ENCODE measurements at regions not wholly inside any gene's neighbourhood (a gene's known extent, or its start where the extent isn't known, plus 50 kb on each side); places are given as distances from the start of the nearest gene placed in this dataset.

DNA sequence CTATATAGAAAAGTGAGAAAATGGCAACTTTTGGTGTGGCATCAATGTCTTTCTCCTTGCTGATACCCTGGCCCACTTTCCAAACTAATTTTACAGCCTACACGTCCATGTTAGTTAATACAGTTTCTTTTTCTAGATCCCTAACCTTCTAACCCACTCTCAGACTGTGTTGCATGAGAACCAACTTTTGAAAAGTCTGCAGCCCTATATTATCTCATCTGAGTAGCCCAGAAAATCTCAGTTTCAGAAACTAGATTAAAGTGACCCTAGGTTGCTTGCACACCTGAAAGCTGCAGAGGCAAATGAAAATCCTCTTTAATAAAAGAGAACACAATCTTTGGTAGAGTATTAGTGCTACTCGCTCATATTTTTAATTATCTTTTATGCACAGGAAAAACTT, 371.6 kb upstream of the EMCN start:
- intact Hi-C loops (cut with micrococcal nuclease; ENCODE audit: unreplicated experiment), result no loop called here

DNA sequence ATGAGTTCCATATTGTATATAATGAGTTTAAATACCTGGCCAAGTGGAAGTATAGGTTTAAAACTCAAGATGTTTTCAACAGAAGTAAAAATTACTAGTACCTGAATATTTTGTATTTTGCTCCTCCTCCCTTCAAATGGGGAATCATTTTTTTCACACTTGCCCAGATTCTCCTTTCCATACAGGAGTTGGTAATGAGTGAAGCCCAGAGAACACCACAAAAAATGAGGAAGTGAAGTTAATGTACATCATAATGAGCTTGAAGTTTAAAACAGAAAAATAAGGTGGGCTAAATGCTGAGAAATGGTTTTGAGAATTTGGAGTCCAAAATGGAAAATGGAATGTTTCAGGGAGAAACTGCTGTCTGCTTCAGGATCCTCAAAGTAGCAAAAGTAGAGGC, 364.8 kb upstream of the EMCN start:
- no TSS peak for BruUV-seq (replicated peaks)

More for the DNA sequence above, 371.6 kb upstream of the EMCN start:
- ChIA-PET CTCF (no interaction called here), POLR2A (no interaction called here)
- peaks cover 24% of the 10 kb centered on the region for H3K9me3 Mint-ChIP-seq (ENCODE audit: unreplicated experiment)
- no peak overlapping the region for H3K27ac Mint-ChIP-seq (ENCODE audit: unreplicated experiment)
- Histone ChIP-seq H3K36me3 (ENCODE audit: control insufficient read depth, insufficient read depth, low read length) (no peaks in the 10 kb centered on the region), H3K4me1 (no peaks in the 10 kb centered on the region), H3K9me3 (no peaks in the 10 kb centered on the region), H3K4me3 (ENCODE audit: low read depth, low read length) (no peak overlapping the region), H3K27me3 (replicated peaks; ENCODE audit: control insufficient read depth, insufficient read depth, low read length) (no peaks in the 10 kb centered on the region)
- no peaks in the 10 kb centered on the region for H3K4me1 Mint-ChIP-seq (ENCODE audit: low read depth, unreplicated experiment)
- no peaks in the 10 kb centered on the region for H3K27me3 Mint-ChIP-seq (ENCODE audit: insufficient read depth, unreplicated experiment)
- no peak overlapping the region for H3K4me3 Mint-ChIP-seq (ENCODE audit: unreplicated experiment)
- no peaks in the 10 kb centered on the region for H3K36me3 Mint-ChIP-seq (ENCODE audit: insufficient read depth, unreplicated experiment)
- no peak for TF ChIP-seq CTCF (IDR thresholded peaks at IDR 0.05; ENCODE audit: insufficient read depth in 1 of 2, low read depth in 1 of 2, low read length in 1 of 2, severe bottlenecking in 1 of 2, unreplicated experiment in 1 of 2)
- no peak for DNase-seq
- BruUV-seq (replicated peaks), result no TSS peak

GRCh38 chr4:100881283-100881682, 363.5 kb upstream of the EMCN start:
- POLR2A ChIA-PET, result no interaction called here

More for the DNA sequence above, 364.8 kb upstream of the EMCN start:
- no peaks in the 10 kb centered on the region for H3K27me3 ChIP-seq (replicated peaks; ENCODE audit: control insufficient read depth, insufficient read depth, low read length)
- peaks cover 24% of the 10 kb centered on the region for H3K9me3 Mint-ChIP-seq (ENCODE audit: unreplicated experiment)
- H3K36me3 Mint-ChIP-seq (ENCODE audit: insufficient read depth, unreplicated experiment), result no peaks in the 10 kb centered on the region
- DNase-seq, result no peak
- H3K4me3 Mint-ChIP-seq (ENCODE audit: unreplicated experiment), result no peak overlapping the region
- no peak overlapping the region for H3K4me3 ChIP-seq (ENCODE audit: low read depth, low read length)
- H3K9me3 ChIP-seq, result no peaks in the 10 kb centered on the region
- H3K27ac Mint-ChIP-seq (ENCODE audit: unreplicated experiment), result no peak overlapping the region
- no peaks in the 10 kb centered on the region for H3K4me1 ChIP-seq
- TF ChIP-seq CTCF (IDR thresholded peaks at IDR 0.05; ENCODE audit: insufficient read depth in 1 of 2, low read depth in 1 of 2, low read length in 1 of 2, severe bottlenecking in 1 of 2, unreplicated experiment in 1 of 2), result no peak
- H3K4me1 Mint-ChIP-seq (ENCODE audit: low read depth, unreplicated experiment), result peaks cover 6% of the 10 kb centered on the region
- intact Hi-C loops (cut with micrococcal nuclease; ENCODE audit: unreplicated experiment), result no loop called here
- H3K27me3 Mint-ChIP-seq (ENCODE audit: insufficient read depth, unreplicated experiment), result no peaks in the 10 kb centered on the region
- no peaks in the 10 kb centered on the region for H3K36me3 ChIP-seq (ENCODE audit: control insufficient read depth, insufficient read depth, low read length)
- POLR2A ChIA-PET, result no interaction called here
- CTCF ChIA-PET, result no interaction called here

More at GRCh38 chr4:100881283-100881682, 363.5 kb upstream of the EMCN start:
- no peaks in the 10 kb centered on the region for H3K27me3 Mint-ChIP-seq (ENCODE audit: insufficient read depth, unreplicated experiment)
- Histone ChIP-seq H3K4me3 (ENCODE audit: low read depth, low read length) (no peak overlapping the region), H3K9me3 (no peaks in the 10 kb centered on the region), H3K27me3 (replicated peaks; ENCODE audit: control insufficient read depth, insufficient read depth, low read length) (no peaks in the 10 kb centered on the region), H3K4me1 (no peaks in the 10 kb centered on the region), H3K36me3 (ENCODE audit: control insufficient read depth, insufficient read depth, low read length) (no peaks in the 10 kb centered on the region)
- H3K4me3 Mint-ChIP-seq (ENCODE audit: unreplicated experiment), result no peak overlapping the region
- no TSS peak for BruUV-seq (replicated peaks)
- H3K36me3 Mint-ChIP-seq (ENCODE audit: insufficient read depth, unreplicated experiment), result no peaks in the 10 kb centered on the region
- H3K9me3 Mint-ChIP-seq (ENCODE audit: unreplicated experiment), result peaks cover 10% of the 10 kb centered on the region
- CTCF ChIA-PET, result no interaction called here
- intact Hi-C loops (cut with micrococcal nuclease; ENCODE audit: unreplicated experiment), result no loop called here
- no peak overlapping the region for H3K27ac Mint-ChIP-seq (ENCODE audit: unreplicated experiment)
- DNase-seq, result no peak
- no peak for TF ChIP-seq CTCF (IDR thresholded peaks at IDR 0.05; ENCODE audit: insufficient read depth in 1 of 2, low read depth in 1 of 2, low read length in 1 of 2, severe bottlenecking in 1 of 2, unreplicated experiment in 1 of 2)
- peaks cover 6% of the 10 kb centered on the region for H3K4me1 Mint-ChIP-seq (ENCODE audit: low read depth, unreplicated experiment)

Measured in Caco-2 (cell line).